Vagina (tissue), 2 donors: ENCODE measurements at regions not wholly inside any gene's neighbourhood (a gene's known extent, or its start where the extent isn't known, plus 50 kb on each side); places are given as distances from the start of the nearest gene placed in this dataset.

Experiments
- CTCF ChIP-seq, 3 experiments: fragments of 450-650 bp in 2 of 3; fragments of 200-600 bp in 1 of 3; sonication (generic) in 1 of 3; IDR thresholded peaks; one replicate each; pipeline ENCODE4 v1.5.1; 2017 to 2019; ENCODE audit warnings: antibody characterized with exemption in 3 of 3, mild to moderate bottlenecking in 2 of 3, moderate library complexity in 2 of 3
- POLR2A ChIP-seq, 2 donors: fragments of 450-650 bp; IDR thresholded peaks; one replicate each; pipeline ENCODE4 v1.6.1; 2017; ENCODE audit warnings: antibody characterized with exemption in 2 of 2, mild to moderate bottlenecking in 2 of 2, moderate library complexity in 2 of 2
- POLR2AphosphoS5 ChIP-seq, 2 donors: sonication (generic); formaldehyde crosslinking; IDR thresholded peaks; one replicate each; pipeline ENCODE4 v1.9.0; 2017; ENCODE audit warnings: antibody characterized with exemption in 2 of 2, mild to moderate bottlenecking in 2 of 2, low read depth in 1 of 2; ENCODE audit not compliant: insufficient read depth in 1 of 2

- TF ChIP-seq POLR2A (IDR thresholded peaks at IDR 0.05) (no peak), POLR2AphosphoS5 (IDR thresholded peaks at IDR 0.05; ENCODE audit: insufficient read depth in 1 of 2, low read depth in 1 of 2) (no peak), CTCF (IDR thresholded peaks at IDR 0.05) (no peak)
Measured at GRCh38 chr5:124259017-124259416, 487.4 kb downstream of the ZNF608 start.
